GM21576 (cell line): ENCODE measurements at regions not wholly inside any gene's neighbourhood (a gene's known extent, or its start where the extent isn't known, plus 50 kb on each side); places are given as distances from the start of the nearest gene placed in this dataset.

Source experiments
- ATAC-seq: cut with Tn5 transposase; IDR thresholded peaks from one replicate; pipeline ENCODE4 v1.9.1; 2021; ENCODE audit warnings: mild to moderate bottlenecking, moderate library complexity; ENCODE audit not compliant: unreplicated experiment

- no peak for ATAC-seq
These were observed 156.3 kb downstream of the SLC7A11 start for GRCh38 chr4:138085736-138086305.

GRCh38 chr4:138078751-138079520, 163.2 kb downstream of the SLC7A11 start:
- ATAC-seq: no peak

- ATAC-seq: no peak
These were observed 163.9 kb downstream of the SLC7A11 start for GRCh38 chr4:138078253-138078652.

- ATAC-seq: no peak
These were observed 165.6 kb downstream of the SLC7A11 start for GRCh38 chr4:138076561-138076960.

- ATAC-seq: no peak
These were observed 171.3 kb downstream of the SLC7A11 start for GRCh38 chr4:138070816-138071215.

- no peak for ATAC-seq
These were observed 178.6 kb downstream of the SLC7A11 start for GRCh38 chr4:138063581-138063980.

- ATAC-seq: no peak
These were observed 179.2 kb downstream of the SLC7A11 start for GRCh38 chr4:138062929-138063328.

- no peak for ATAC-seq
These were observed 185.6 kb downstream of the SLC7A11 start for GRCh38 chr4:138056541-138056940.

- no peak for ATAC-seq
These were observed 186.3 kb downstream of the SLC7A11 start for GRCh38 chr4:138055890-138056289.

GRCh38 chr4:138053641-138054301, 188.4 kb downstream of the SLC7A11 start:
- ATAC-seq: no peak

- no peak for ATAC-seq
These were observed 189.1 kb downstream of the SLC7A11 start for GRCh38 chr4:138052806-138053632.

GRCh38 chr4:138051157-138051556, 191.0 kb downstream of the SLC7A11 start:
- no peak for ATAC-seq

GRCh38 chr4:138050601-138051000, 191.5 kb downstream of the SLC7A11 start:
- no peak for ATAC-seq

- no peak for ATAC-seq
These were observed 192.8 kb downstream of the SLC7A11 start for GRCh38 chr4:138049355-138049754.

- ATAC-seq: no peak
These were observed 194.9 kb downstream of the SLC7A11 start for GRCh38 chr4:138047290-138047689.

- no peak for ATAC-seq
These were observed 197.1 kb downstream of the SLC7A11 start for GRCh38 chr4:138045036-138045435.

- no peak for ATAC-seq
These were observed 203.1 kb downstream of the SLC7A11 start for GRCh38 chr4:138039010-138039409.

GRCh38 chr4:138037696-138038095, 204.5 kb downstream of the SLC7A11 start:
- ATAC-seq: no peak

GRCh38 chr4:138035781-138036258, 206.3 kb downstream of the SLC7A11 start:
- ATAC-seq: peak; percentile 100

- ATAC-seq: no peak
These were observed 207.3 kb downstream of the SLC7A11 start for GRCh38 chr4:138034871-138035270.

GRCh38 chr4:138032222-138032621, 209.9 kb downstream of the SLC7A11 start:
- ATAC-seq: no peak
